NOMO-1 treated with DMSO at 0.1 percent for 48 hours (cell line): ENCODE measurements at regions not wholly inside any gene's neighbourhood (a gene's known extent, or its start where the extent isn't known, plus 50 kb on each side); places are given as distances from the start of the nearest gene placed in this dataset.
"Not testable (repeated sequence)": the region's sequence is repeated elsewhere in the genome, so short reads cannot be mapped to it uniquely, and the experiment has no call there.

Source experiments
- DNase-seq: peaks from one replicate; lab custom pipeline; 2025; ENCODE audit not compliant: unreplicated experiment; lab: John Stamatoyannopoulos, UW

GRCh38 chr11:134613646-134614045 lies 201.6 kb upstream of the B3GAT1 start:
- DNase-seq, result no peak

DNA sequence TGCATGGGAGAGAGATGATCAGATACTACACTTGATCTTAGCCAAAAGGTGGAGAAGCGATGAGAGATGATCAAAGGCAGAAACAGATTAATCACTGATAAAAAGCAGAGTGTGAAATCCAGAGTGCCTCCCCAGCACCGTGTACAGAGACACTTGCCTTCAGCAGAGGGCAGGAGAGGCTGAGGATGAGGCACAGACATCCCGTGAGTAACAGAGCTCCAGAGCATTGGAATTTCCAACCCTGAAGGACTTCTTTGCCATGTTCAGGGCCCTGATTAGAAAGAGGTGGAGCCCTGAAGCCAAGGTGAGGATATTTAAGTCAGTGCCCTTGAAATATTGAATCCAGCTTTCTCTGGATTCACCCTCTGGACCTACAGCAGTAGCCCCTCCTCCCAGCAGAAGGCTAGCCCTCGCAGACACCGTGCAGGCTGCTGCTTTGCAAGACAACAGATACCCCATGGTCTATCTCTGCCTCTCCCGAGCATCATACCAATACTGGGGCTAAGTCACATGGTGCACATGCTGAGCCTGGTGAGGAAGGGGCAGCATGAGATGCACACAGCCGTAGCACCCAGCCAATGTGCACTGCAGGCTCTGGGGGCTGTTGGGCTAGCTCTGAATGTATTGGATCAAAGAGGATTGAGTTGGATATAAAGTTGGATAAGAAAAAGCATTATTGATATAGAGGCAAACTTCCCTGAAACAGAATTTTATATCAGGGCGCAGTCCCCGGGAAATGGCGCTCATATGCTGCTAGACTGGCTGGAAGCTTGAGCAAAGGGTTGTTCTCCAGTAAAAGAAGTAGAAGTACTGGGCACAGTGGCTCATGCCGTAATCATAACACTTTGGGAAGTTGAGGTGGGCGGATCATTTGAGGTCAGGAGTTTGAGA lies 200.3 kb upstream of the B3GAT1 start:
- DNase-seq, result no peak

GRCh38 chr11:134611537-134611936 lies 199.5 kb upstream of the B3GAT1 start:
- DNase-seq, result no peak

DNA sequence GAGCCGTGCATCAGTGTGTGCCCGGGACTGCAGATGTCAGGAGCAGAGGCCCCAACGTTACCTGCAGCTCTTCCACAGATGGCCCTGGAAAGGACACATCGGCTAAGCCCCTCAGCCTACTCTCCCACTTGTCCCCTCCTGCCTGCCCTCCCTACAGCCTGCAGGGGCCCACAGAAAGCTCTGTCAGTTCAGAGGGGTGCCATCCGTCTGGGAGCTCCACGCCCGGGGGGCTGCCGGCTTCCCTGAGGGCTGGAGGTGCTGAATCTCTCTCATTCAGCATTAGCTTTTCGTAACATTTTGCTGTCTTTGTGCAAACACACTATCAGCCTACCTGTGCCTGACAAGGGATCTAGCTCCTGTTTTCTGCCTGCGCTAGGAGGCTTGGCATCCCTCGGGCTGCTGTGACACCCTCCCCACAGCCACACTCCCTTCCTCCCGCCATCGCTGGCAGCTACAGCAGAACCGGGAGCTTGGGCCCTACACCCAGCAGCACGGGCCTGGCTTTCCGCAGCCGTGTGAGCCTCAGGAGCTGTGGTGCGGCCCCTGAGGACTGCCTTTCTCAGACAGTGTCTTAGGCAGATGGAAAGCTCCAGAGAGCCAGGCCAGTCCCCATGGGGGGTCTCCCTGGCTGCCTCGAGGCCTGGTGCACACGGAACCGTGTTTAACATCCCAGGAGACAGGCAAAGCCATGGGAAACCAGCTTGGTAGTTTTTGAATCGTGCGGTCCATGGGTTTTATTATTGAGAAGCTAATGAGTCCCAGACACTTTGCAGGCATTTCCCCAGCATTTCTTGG lies 198.3 kb upstream of the B3GAT1 start:
- DNase-seq, result no peak

DNA sequence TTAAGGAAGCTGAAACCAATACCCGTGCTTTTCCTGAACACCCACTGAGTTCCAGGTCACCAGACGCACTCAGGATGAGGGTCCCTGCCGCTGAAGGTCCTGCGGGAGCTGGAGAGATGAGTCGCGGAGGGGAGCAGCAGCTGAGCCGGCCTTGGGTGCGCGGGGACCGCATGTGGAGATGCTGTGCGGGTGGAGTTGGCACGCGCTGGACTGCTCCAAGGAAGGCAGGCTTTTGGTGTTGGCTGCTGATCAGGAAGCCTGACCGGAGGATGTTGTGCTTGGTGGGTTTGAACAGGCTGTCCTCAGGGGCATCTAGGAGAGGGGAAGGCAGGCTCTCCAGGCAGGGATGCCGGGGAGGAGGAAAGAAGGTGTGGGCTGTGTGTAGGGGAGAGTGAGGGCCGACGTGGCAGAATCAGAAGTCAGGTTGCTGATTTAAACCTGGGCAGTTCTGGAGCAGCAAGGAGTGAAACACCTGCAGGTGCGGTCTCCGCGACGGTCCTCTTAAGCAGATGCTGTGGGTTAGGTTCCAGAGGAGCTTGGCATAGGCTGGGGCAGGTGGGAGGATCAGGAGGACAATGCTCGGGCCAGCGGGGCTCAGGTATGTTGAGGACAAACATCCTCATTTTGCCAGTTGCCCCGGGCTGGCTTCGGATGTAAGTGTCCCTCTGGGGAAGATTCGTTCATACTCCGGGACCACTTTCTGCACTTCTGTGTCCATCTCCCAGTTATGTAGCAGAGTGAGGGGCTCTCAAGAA lies 197.5 kb upstream of the B3GAT1 start:
- no peak for DNase-seq

GRCh38 chr11:134607963-134608750 lies 196.1 kb upstream of the B3GAT1 start:
- DNase-seq, result no peak

DNA sequence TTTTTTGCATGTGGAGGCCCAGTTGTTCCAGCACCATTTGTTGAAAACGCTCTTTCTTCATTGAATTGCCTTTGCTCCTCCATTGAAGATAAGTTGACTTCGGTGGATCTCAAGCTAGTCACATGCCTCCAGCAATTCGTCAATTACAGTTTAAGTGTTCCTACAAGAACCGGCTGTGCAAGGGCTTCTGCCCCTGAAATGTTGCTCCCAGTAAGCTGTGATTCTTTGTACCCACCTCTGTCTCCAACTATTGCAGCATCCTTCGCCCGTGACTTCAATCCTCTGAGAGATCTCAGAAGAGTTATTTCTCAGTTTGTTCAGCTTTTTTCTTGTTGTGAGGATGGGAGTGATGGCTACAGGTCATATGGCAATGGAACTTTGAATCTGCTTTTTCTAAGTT lies 194.2 kb upstream of the B3GAT1 start:
- DNase-seq, result no peak

DNA sequence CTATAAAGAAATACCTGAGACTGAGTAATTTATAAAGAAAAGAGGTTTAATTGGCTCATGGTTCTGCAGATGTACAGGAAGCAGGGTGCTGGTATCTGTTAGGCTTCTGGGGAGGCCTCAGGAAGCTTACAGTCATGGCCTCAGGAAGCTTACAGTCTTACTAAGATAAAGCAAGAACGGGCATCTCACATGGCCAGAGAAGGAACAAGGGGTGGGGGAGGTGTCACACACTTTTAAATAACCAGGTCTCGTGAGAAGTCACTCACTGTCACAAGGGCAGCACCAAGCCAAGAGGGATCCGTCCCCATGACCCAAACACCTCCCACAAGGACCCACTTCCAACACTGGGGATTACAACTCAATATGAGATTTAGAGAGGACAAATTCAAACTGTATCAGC lies 192.8 kb upstream of the B3GAT1 start:
- no peak for DNase-seq

- DNase-seq, result no peak
Observed at GRCh38 chr11:134599299-134599771, 187.3 kb upstream of the B3GAT1 start.

- no peak for DNase-seq
Observed at GRCh38 chr11:134598368-134598767, 186.3 kb upstream of the B3GAT1 start.

- no peak for DNase-seq
Observed at GRCh38 chr11:134597452-134597851, 185.4 kb upstream of the B3GAT1 start.

- DNase-seq, result no peak
Observed at GRCh38 chr11:134596404-134596803, 184.4 kb upstream of the B3GAT1 start.

DNA sequence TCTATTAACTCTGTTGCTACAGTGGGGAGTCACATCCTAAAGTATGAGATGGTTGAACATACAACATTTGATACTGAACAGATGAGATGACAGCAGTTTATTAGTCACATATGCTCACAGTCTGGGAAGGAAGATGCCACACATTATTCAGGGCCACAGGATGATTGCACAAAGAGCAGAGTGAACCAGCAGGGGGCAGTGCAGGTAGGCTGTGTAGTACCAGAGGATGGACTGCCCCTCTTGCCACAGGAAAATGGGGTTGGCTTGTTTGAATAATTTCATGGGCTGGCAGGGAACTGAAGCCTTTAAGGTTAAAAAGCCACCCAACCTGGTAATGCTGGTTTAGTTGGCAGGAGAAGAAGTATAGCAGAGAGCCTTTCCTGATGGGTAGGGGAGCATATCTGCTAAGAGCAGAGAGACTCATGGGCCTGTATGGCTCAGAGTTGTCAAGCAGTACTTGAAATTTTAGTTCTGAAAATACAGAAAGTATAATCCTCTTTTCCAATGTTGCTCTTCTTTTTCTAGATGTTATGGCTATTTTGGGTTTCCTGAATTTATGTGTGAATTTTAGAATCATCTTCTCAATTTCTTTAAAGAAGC lies 180.4 kb upstream of the B3GAT1 start:
- DNase-seq, result peak; percentile 0

DNA sequence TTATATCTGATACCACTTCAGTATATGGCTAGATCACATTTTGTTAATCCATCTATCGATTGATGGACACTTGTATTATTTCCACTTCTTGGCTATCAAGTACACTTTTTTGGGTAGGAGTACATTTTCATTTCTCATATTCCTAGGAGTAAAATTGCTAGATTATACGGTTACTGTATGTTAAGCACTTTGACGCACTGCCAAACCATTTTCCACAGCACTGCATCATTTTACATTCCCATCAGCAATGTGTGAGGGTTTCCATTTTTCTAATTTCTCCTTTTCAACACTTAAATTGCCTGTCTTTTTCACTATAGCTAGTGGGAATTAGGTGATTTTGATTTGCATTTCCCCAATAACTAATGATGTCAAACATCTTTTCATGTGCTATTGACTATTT lies 179.3 kb upstream of the B3GAT1 start:
- no peak for DNase-seq

GRCh38 chr11:134589129-134589528 lies 177.1 kb upstream of the B3GAT1 start:
- DNase-seq, result no peak

DNA sequence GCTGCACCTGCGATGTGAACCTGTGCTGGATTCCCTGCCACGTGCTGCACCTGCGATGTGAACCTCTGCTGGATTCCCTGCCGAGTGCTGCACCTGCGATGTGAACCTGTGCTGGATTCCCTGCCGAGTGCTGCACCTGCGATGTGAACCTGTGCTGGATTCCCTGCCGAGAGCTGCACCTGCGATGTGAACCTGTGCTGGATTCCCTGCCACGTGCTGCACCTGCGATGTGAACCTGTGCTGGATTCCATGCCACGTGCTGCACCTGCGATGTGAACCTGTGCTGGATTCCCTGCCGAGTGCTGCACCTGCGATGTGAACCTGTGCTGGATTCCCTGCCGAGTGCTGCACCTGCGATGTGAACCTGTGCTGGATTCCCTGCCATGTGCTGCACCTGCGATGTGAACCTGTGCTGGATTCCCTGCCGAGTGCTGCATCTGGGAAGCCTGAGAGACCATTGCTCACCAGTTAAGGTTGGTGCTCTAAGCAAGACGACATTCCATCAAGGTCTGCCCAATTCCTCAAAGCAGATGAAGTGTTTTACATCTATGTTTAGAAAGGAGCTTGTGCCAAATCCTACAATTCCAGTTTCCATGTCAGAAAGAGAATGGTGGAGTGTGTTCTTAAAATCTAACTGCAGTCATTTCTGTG lies 176.5 kb upstream of the B3GAT1 start:
- not testable (repeated sequence) for DNase-seq

DNA sequence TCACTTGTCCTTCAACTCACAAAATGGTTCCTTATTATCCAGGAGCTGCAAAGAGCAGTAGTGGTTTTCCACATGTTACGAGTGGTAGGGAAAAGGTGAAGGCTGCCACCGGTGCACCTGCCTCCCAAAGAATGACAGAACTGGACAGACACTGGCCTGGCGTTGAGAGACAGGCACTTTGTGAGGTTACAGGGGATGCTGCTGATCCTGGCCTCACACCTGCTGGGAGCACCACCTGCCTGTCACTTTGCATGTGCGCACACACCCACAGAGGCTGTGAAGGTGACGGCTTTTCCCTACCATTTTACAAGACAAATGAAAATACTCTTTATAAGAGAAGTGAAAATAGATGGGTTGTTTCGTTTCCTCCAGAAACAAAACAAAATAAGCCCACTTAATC lies 175.3 kb upstream of the B3GAT1 start:
- peak; percentile 2 for DNase-seq

GRCh38 chr11:134586726-134587125 lies 174.7 kb upstream of the B3GAT1 start:
- DNase-seq, result no peak
